Fibroblast of lung (primary cell): ENCODE measurements at regions not wholly inside any gene's neighbourhood (a gene's known extent, or its start where the extent isn't known, plus 50 kb on each side); places are given as distances from the start of the nearest gene placed in this dataset.

Experiments used
- CTCF ChIP-seq, 2 donors: IDR thresholded peaks in 1 of 2; conservative IDR thresholded peaks in 1 of 2; 1 replicate in 1 of 2; 2 replicates in 1 of 2; pipeline ENCODE4 v1.5.1; 2011 to 2012; ENCODE audit warnings: low read length in 2 of 2, control low read depth in 1 of 2, inconsistent platforms in 1 of 2, low read depth in 1 of 2, mild to moderate bottlenecking in 1 of 2
- EZH2 ChIP-seq: IDR thresholded peaks from 2 replicates; pipeline ENCODE4 v1.5.1; 2012; ENCODE audit warnings: low read length, control low read depth, mild to moderate bottlenecking; ENCODE audit errors: missing control alignments

DNA sequence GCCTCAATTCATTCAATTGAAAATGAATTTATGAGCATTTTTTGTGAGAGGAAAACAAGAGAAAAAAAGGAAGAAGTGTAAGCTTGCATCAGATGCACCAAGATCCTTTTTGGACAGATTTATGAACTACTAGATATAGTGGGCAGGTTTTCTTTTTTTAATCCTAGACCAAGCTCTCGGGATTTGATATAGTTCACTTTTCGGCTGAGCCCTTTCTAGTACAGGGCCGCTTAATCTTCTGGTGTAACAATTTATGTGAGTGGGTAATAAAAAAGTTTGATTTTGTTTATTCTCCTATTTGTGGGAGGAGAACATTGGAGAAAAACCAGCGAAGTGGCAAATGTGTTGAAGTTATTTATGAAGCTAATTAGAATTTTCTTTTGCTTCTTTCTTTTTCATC is 538.0 kb downstream of the UTRN start:
- no peak for TF ChIP-seq CTCF (conservative IDR thresholded peaks at IDR 0.05 in 1 of 2, IDR thresholded peaks at IDR 0.05 in 1 of 2; ENCODE audit: low read depth in 1 of 2, low read length in 2 of 2)
- no peak for TF ChIP-seq EZH2
